Renal cortex interstitium (tissue), 11 donors: ENCODE measurements at regions not wholly inside any gene's neighbourhood (a gene's known extent, or its start where the extent isn't known, plus 50 kb on each side); places are given as distances from the start of the nearest gene placed in this dataset.

Source experiments
- DNase-seq, 11 donors: peaks; one replicate each; pipeline ENCODE4 v3.0.0-alpha.2; 2013; ENCODE audit warnings: low read depth in 9 of 11, low spot score in 4 of 11; ENCODE audit errors: extremely low read depth in 1 of 11

- DNase-seq, result no peak
These were observed 86.5 kb upstream of the CACNA1E start for GRCh38 chr1:181396811-181397210.

- no peak for DNase-seq
These were observed 85.5 kb upstream of the CACNA1E start for GRCh38 chr1:181397845-181398244.

- DNase-seq, result no peak
These were observed 84.8 kb upstream of the CACNA1E start for GRCh38 chr1:181398544-181398943.

- no peak for DNase-seq
These were observed 77.7 kb upstream of the CACNA1E start for GRCh38 chr1:181405584-181405983.

GRCh38 chr1:181406989-181407388, 76.3 kb upstream of the CACNA1E start:
- no peak for DNase-seq

- DNase-seq, result no peak
These were observed 73.3 kb upstream of the CACNA1E start for GRCh38 chr1:181409981-181410380.

GRCh38 chr1:181412746-181413145, 70.6 kb upstream of the CACNA1E start:
- no peak for DNase-seq

GRCh38 chr1:181413195-181413815, 70.0 kb upstream of the CACNA1E start:
- DNase-seq, result no peak

- no peak for DNase-seq
These were observed 69.5 kb upstream of the CACNA1E start for GRCh38 chr1:181413836-181414235.

- DNase-seq, result no peak
These were observed 67.0 kb upstream of the CACNA1E start for GRCh38 chr1:181416268-181416860.

GRCh38 chr1:181417915-181418314, 65.4 kb upstream of the CACNA1E start:
- DNase-seq, result no peak

GRCh38 chr1:181423301-181423918, 59.9 kb upstream of the CACNA1E start:
- DNase-seq, result peak in 9 of 11 donors; percentile 3 to 25 (median 8)

GRCh38 chr1:181424786-181425403, 58.4 kb upstream of the CACNA1E start:
- peak; percentile 56 to 80 (median 69) for DNase-seq

GRCh38 chr1:181425566-181425965, 57.8 kb upstream of the CACNA1E start:
- DNase-seq, result no peak

GRCh38 chr1:181429462-181429861, 53.9 kb upstream of the CACNA1E start:
- DNase-seq, result no peak

- DNase-seq, result no peak
These were observed 53.1 kb upstream of the CACNA1E start for GRCh38 chr1:181430015-181430885.
